Loucy (cell line): ENCODE measurements at regions not wholly inside any gene's neighbourhood (a gene's known extent, or its start where the extent isn't known, plus 50 kb on each side); places are given as distances from the start of the nearest gene placed in this dataset.

ENCODE experiments used
- CTCF ChIP-seq: fragments of 200-600 bp; sonication (generic); conservative IDR thresholded peaks from 2 replicates; pipeline ENCODE4 v1.5.1; 2014; ENCODE audit warnings: mild to moderate bottlenecking, antibody characterized with exemption, low read length
- EZH2phosphoT487 ChIP-seq: fragments of 200-600 bp; IDR thresholded peaks from 2 replicates; pipeline ENCODE4 v1.6.1; 2018; ENCODE audit warnings: antibody characterized with exemption, mild to moderate bottlenecking, moderate library complexity, borderline replicate concordance

DNA sequence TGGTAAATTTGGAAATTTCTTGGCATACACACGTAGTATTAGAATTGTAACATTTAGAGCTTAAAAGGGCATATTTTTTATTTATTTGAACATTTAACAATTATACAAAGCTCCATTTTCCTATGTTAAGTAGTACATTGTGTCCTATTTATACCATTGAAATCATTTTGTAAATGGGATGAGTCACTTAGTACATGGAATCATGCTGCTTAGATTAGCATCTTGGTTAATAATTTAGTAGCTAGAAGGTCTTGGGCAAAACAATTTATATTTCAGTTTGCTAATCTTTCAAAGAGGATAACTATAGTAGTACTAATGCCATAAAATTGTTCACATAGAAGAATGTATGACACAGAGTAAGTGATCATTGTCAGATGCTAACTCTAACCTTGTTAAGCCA is 450.1 kb upstream of the LUZP2 start:
- TF ChIP-seq CTCF (no peak), EZH2phosphoT487 (no peak)
